Nephron (organoid): ENCODE measurements at regions not wholly inside any gene's neighbourhood (a gene's known extent, or its start where the extent isn't known, plus 50 kb on each side); places are given as distances from the start of the nearest gene placed in this dataset.

ENCODE experiments used
- H3K27ac Mint-ChIP-seq, 3 experiments: 2 replicates each; pipeline ENCODE4 v1.8.0; 2020; ENCODE audit warnings: mixed read lengths in 3 of 3, mild to moderate bottlenecking in 2 of 3, moderate library complexity in 1 of 3
- H3K27me3 Mint-ChIP-seq: 2 replicates; pipeline ENCODE4 v1.8.0; 2021; ENCODE audit warnings: low read depth, mild to moderate bottlenecking, moderate library complexity, mixed read lengths
- H3K36me3 Mint-ChIP-seq: 2 replicates; pipeline ENCODE4 v1.8.0; 2020; ENCODE audit warnings: low read depth, mixed read lengths
- H3K4me1 Mint-ChIP-seq: 2 replicates; pipeline ENCODE4 v1.8.0; 2020; ENCODE audit warnings: mixed read lengths
- H3K4me3 Mint-ChIP-seq, 3 experiments: 2 replicates each; pipeline ENCODE4 v1.8.0; 2020; ENCODE audit warnings: mild to moderate bottlenecking in 3 of 3, mixed read lengths in 3 of 3, moderate library complexity in 2 of 3
- H3K9me3 Mint-ChIP-seq: 2 replicates; pipeline ENCODE4 v1.8.0; 2020; ENCODE audit warnings: mixed read lengths
- TF ChIP-seq, protein P1 (sequence below), 3 experiments: fragments of 200-600 bp; sonication (generic); IDR thresholded peaks; one replicate each; pipeline ENCODE4 v1.5.0; 2021; ENCODE audit warnings: antibody characterized with exemption in 3 of 3; ENCODE audit not compliant: unreplicated experiment in 3 of 3

DNA sequence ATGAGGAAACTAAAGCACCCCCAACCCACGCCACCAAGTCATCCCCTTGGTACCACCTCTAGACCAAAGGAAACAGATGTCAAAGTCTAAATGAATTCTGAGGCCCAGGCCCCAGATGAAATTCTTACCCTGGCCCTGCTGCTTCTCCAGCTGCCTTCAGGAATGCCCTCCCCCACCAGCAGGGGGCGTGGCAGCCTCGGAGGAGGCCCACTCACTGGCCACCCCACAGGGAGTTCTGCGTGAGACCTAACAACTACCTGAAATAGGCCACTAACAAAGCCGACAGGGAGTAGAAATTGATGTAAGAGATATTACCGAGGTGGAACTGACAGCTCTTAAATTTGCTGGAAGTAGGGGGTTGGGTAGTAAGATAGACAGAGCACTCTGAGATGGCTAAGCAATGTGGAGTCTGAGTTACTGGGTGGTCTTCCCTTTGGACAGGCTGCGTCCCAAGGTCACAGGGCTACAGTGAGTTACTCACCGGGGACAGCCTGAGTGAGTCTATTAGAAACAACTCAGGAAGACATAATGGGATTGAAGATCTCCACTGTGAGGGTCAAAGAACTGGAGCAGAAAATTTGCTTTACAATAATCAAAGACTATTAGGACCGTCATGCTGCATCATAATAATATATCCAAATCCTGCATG, 240.7 kb downstream of the SHOX2 start:
- Mint-ChIP-seq H3K27ac (no peak overlapping the region), H3K36me3 (no peaks in the 10 kb centered on the region), H3K27me3 (peaks cover 9% of the 10 kb centered on the region), H3K4me3 (no peak overlapping the region), H3K9me3 (no peaks in the 10 kb centered on the region), H3K4me1 (peaks cover 10% of the 10 kb centered on the region)
- TF ChIP-seq, protein P1, sequence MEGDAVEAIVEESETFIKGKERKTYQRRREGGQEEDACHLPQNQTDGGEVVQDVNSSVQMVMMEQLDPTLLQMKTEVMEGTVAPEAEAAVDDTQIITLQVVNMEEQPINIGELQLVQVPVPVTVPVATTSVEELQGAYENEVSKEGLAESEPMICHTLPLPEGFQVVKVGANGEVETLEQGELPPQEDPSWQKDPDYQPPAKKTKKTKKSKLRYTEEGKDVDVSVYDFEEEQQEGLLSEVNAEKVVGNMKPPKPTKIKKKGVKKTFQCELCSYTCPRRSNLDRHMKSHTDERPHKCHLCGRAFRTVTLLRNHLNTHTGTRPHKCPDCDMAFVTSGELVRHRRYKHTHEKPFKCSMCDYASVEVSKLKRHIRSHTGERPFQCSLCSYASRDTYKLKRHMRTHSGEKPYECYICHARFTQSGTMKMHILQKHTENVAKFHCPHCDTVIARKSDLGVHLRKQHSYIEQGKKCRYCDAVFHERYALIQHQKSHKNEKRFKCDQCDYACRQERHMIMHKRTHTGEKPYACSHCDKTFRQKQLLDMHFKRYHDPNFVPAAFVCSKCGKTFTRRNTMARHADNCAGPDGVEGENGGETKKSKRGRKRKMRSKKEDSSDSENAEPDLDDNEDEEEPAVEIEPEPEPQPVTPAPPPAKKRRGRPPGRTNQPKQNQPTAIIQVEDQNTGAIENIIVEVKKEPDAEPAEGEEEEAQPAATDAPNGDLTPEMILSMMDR (IDR thresholded peaks at IDR 0.05; ENCODE audit: unreplicated experiment in 3 of 3): peak in 1 of 3 experiments; percentile 31

DNA sequence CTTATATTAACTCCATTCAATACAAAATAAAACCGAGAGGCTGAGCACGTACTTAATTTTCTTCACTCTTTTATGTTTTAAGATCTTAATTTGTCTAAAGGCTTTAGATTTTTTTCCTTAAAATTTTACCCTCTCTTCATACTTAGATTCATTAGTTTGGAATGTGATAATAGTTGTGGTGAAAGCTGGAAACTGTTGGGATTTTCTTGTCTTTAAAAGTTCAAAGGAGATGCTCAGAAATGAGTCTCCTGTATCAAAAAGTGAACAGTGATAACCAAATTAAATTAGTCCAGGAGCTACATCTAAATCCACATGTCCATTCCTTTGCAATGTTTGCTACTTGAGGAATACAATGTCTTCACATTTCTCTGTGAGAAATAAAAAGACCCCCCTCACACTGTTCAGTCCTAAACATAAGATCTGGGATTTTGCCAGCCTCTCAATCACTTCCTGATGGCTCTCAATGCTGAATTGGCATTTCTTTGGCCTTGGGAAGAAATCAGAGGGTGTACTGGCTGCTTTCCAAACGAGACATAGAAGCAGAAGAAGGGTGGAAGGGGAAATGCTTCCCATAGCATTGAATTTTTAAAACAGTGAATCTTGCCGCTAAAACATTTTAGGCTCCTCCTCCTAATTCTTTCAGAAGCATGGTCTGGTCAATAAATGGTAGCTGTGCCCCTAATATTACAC, 245.0 kb downstream of the SHOX2 start:
- TF ChIP-seq, protein P1 (IDR thresholded peaks at IDR 0.05; ENCODE audit: unreplicated experiment in 3 of 3): no peak
- no peaks in the 10 kb centered on the region for H3K9me3 Mint-ChIP-seq
- H3K36me3 Mint-ChIP-seq: no peaks in the 10 kb centered on the region
- peaks cover 29% of the 10 kb centered on the region for H3K4me1 Mint-ChIP-seq
- peaks cover 19% of the 10 kb centered on the region for H3K27me3 Mint-ChIP-seq
- no peak overlapping the region for H3K27ac Mint-ChIP-seq
- no peak overlapping the region for H3K4me3 Mint-ChIP-seq

DNA sequence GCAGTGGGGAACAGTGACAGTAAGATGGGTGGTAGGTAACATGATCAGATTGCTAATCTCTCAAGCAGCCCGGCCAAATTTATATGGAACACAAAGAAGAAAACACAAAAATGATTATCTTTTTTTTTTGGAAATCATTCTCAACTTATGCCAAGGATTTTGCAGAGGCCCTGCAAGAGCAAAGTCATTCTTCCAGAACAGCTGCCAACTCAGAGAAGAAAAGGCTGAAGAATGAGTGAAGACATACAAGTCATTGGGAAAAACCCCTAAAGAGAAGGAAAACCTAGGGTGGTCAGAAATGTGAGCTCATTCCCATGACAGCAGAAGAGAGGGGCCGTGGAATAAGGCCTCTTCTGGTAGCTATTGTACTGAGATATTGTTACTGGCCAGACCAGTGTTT, 246.7 kb downstream of the SHOX2 start:
- TF ChIP-seq, protein P1 (IDR thresholded peaks at IDR 0.05; ENCODE audit: unreplicated experiment in 3 of 3): no peak
- no peaks in the 10 kb centered on the region for H3K9me3 Mint-ChIP-seq
- H3K27me3 Mint-ChIP-seq: peaks cover 19% of the 10 kb centered on the region
- H3K27ac Mint-ChIP-seq: no peak overlapping the region
- H3K4me3 Mint-ChIP-seq: no peak overlapping the region
- no peaks in the 10 kb centered on the region for H3K36me3 Mint-ChIP-seq
- peaks cover 38% of the 10 kb centered on the region for H3K4me1 Mint-ChIP-seq

DNA sequence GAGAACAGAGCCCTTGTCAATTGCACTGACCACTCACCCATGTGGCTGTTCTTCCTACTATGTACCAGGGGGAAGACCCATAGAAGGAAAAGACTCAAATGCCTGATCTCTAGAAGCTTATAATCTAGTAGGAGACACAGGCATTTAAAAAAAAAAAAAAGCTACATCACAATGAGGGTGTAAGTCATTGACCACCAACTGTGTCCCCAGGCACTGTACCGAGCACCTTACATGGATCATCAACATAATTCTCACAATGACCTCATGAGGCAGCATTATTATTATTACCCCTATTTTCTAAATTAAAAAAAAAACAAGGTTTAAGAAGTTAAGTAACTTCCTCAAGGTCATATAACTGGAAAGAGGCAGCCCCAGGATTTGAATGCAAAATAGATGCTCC, 247.4 kb downstream of the SHOX2 start:
- peaks cover 38% of the 10 kb centered on the region for H3K4me1 Mint-ChIP-seq
- H3K36me3 Mint-ChIP-seq: no peaks in the 10 kb centered on the region
- TF ChIP-seq, protein P1 (IDR thresholded peaks at IDR 0.05; ENCODE audit: unreplicated experiment in 3 of 3): no peak
- no peak overlapping the region for H3K27ac Mint-ChIP-seq
- peaks cover 2% of the 10 kb centered on the region for H3K9me3 Mint-ChIP-seq
- peaks cover 19% of the 10 kb centered on the region for H3K27me3 Mint-ChIP-seq
- no peak overlapping the region for H3K4me3 Mint-ChIP-seq

DNA sequence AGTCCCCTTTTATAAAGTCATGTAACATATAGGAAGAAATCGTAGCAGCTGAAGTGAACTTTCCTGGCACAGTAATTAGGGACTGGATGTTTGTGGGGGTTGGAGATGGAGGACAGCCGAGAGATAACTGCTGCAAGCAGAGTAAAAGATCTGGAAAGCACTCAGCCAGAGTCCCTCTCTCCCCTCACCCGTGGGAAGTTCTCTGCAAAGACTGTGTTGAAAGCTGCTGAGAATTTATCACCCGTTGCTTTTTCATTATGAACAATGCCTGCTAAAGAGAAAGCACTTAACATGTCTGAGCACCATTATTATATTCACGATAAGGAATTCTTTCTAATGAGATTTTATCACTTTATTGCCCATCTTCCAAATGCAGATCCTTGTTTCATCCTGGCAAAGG, 248.8 kb downstream of the SHOX2 start:
- no peaks in the 10 kb centered on the region for H3K36me3 Mint-ChIP-seq
- peaks cover 10% of the 10 kb centered on the region for H3K27me3 Mint-ChIP-seq
- H3K4me1 Mint-ChIP-seq: peaks cover 38% of the 10 kb centered on the region
- H3K9me3 Mint-ChIP-seq: peaks cover 8% of the 10 kb centered on the region
- H3K4me3 Mint-ChIP-seq: peak overlapping the region in 1 of 3 experiments; percentile 31
- H3K27ac Mint-ChIP-seq: peak overlapping the region; percentile 44 to 62 (median 58)
- TF ChIP-seq, protein P1 (IDR thresholded peaks at IDR 0.05; ENCODE audit: unreplicated experiment in 3 of 3): no peak
